HG03457 (cell line): ENCODE measurements at regions not wholly inside any gene's neighbourhood (a gene's known extent, or its start where the extent isn't known, plus 50 kb on each side); places are given as distances from the start of the nearest gene placed in this dataset.
"Not testable (repeated sequence)": the region's sequence is repeated elsewhere in the genome, so short reads cannot be mapped to it uniquely, and the experiment has no call there.

ENCODE experiments used
- ATAC-seq: cut with Tn5 transposase; IDR thresholded peaks from one replicate; pipeline ENCODE4 v1.9.1; 2021; ENCODE audit warnings: moderate number of reproducible peaks; ENCODE audit not compliant: unreplicated experiment

DNA sequence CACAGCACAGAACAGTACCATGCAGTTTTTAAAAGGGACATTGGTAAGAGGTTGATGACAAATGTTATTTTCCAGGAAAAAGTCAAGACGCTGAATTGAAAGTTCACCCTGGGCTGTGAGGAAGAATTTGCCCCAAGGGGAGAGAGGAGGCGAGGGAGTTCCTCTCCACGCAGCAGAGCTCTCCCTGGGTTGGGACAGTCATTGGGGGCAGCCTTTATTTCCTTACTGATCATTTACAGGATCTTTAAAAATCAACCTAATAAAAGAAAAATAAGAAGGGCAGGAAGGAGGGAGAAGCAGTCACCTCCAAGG, 49.9 kb upstream of the WNT7B start:
- ATAC-seq = no peak

GRCh38 chr22:46027211-46028105, 50.5 kb upstream of the WNT7B start:
- ATAC-seq = no peak

GRCh38 chr22:46028106-46028991, 51.4 kb upstream of the WNT7B start:
- no peak for ATAC-seq

DNA sequence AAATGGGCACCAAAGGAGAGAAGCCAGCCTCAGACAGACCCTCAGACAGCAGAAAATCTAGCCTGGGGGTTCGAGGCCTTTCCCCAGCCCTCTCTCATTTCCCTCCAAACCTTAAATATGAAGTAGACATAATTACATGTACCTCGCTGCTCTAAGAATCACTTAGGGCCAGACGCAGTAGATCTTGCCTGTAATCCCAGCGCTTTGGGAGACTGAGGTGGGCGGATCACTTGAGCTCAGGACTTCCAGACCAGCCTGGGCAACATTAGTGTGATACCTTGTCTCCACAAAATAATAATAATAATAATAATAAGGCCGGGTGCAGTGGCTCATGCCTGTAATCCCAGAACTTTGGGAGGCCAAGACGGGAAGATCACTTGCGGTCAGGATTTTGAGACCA, 52.1 kb upstream of the WNT7B start:
- ATAC-seq = no peak

DNA sequence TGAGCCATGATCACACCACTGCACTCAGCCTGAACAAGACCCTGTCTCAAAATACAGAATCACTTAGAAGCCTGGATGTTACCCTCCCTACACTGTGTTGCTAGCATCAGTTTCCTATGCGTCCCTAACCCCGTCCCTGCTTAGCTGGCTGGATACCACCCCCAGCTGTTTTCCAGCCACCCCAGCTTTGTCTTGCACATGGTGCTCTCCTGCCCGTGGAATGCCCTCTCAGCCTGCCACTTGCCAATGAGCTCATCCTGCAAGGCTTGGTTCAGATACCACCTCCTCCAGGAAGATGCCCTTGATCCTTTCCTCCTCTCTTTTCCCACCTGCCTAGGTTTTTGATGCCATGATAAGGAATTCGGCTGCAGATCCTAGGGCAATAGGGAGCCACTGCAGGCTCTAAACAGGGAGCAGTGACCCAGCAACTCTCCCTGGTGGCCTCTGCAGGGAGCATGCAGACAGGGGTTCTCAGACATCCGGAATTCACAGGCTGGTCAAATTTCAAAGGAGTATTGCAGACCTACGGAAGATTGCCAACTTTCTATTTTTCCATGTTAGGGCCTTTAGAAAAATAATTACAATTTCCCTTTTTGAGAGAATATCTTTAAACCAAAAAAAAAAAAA, 52.7 kb upstream of the WNT7B start:
- ATAC-seq = no peak

DNA sequence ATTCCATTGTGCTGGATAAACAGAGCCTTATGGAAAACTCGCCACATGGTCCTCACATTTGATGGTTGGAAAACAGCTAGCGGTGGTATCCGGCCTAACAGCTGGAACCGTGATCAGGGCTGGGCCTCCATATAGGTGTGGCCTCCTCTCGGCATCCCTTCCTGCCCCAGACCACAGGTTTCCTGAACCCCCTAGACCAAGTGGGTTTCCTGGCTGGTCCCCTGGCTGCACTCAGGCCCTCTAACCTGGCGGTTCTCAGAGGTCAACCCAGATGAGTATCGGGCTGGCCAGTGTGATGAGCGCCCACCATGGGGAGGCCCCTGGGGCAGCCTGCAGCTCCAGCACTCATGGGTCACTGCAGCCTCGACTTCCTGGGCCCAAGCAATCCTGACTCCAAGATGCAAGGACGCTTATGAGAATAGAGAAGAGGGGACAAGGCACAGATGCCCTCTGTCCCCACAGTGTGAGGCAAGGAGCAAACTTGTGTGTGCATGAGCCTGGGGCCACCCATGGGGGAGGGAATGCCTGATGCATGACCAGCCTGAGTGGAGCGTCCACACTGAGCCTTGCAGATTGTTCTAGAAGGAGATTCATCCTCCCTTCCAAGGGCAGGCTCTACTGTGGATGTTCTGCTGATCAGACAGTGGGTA, 53.4 kb upstream of the WNT7B start:
- ATAC-seq = no peak

- no peak for ATAC-seq
These were observed 54.1 kb upstream of the WNT7B start for GRCh38 chr22:46031066-46031465.

GRCh38 chr22:46031557-46031956, 54.6 kb upstream of the WNT7B start:
- no peak for ATAC-seq

GRCh38 chr22:46031965-46032851, 55.2 kb upstream of the WNT7B start:
- no peak for ATAC-seq

DNA sequence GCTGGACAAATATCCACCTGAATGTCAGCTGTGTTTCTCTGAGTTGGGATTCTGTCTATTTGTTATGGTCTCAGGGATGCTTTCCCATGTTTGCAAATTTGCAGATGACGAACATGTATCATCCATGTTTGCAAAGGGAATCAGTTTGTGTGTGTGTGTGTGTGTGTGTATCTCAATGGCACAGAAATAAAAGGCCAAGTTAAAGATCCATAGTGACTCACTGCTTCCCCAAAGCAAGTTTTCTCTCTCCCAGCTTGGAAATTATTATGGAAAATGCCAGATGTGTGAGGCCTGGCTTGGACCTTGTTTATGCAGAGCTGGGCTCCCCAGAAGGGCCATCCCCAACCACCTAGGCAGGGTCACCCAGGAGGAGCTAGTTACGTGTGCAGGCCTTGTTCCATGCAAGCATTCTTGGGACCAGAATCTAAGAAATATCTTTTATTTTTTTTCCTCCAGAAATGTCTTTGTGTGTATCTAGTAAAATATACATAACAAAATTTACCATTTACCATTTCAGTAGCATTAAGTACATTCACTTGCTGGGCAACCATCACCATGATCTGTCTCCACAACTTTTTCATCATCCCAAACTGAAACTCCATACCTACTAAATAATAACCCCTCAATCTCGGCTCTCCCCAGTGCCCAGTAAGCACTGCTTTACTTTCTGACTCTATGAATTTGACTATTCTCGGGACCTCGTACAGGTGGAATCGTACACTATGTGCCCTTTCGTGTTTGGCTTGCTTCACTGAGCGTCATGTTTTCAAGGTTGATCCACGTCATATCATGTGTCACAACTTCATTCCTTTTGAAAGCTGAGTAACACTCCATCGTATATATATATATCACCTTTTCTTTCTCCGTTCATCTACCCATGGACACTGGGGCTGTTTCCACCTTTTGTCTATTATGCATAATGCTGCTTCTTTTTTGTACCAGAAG, 56.6 kb upstream of the WNT7B start:
- ATAC-seq = no peak

- not testable (repeated sequence) for ATAC-seq
These were observed 57.5 kb upstream of the WNT7B start for GRCh38 chr22:46034480-46034879.

DNA sequence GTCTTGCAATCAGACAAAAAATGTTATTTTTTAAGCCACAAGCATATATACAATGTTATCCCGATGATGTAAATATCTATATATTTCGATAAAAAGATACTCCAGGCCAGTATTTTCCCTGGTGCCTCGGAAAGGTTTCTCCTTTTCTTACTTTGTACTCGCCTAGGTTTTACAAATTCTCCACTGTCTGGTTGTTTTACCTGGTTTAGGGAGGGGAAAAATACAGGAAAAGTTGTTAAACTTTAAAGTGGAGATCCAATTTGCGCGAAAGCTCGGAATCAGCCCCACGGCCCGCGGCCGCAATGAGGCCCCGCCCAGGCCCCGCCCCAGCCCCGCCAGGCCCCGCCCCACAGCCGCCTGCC, 58.4 kb upstream of the WNT7B start:
- no peak for ATAC-seq

DNA sequence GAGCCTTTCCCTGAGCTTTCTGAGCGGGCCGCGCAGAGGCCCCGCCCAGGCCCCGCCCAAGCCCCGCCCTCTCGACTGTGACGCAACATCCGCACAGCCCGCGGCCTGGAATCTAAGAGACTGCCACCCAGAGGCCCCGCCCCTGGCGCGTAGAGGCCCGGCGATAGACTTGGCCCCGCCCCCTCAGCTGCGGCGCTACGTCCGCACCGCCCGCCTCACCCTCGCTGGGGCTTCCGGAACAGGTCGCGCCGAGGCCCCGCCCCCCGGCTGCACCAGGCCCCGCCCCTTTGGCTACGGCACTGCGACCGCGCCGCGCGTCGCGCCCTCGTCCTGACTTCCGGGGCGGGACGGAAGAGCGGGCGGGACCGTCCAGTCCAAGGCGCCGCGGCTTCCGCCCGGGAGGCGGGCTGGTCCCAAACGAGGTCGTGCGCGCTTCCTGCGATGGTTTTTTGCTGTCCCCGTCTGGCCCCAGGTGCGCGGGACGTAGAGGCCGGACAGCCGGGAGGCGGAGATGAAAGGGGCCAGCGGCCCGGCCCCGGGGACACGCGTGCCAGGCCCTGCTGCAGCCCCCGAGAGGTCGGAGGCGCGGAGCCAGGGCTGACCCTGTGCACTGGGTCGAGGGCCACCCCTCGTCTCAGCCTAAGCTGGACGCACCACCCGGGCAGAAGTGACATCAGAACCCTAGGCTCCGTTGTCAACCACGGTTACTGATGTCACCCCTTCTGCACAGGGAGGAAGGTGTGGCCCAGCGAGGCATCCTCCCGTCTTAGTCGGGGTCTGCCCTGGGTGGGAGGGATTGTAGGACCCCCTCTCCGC, 59.0 kb upstream of the WNT7B start:
- ATAC-seq = peak; percentile 84

DNA sequence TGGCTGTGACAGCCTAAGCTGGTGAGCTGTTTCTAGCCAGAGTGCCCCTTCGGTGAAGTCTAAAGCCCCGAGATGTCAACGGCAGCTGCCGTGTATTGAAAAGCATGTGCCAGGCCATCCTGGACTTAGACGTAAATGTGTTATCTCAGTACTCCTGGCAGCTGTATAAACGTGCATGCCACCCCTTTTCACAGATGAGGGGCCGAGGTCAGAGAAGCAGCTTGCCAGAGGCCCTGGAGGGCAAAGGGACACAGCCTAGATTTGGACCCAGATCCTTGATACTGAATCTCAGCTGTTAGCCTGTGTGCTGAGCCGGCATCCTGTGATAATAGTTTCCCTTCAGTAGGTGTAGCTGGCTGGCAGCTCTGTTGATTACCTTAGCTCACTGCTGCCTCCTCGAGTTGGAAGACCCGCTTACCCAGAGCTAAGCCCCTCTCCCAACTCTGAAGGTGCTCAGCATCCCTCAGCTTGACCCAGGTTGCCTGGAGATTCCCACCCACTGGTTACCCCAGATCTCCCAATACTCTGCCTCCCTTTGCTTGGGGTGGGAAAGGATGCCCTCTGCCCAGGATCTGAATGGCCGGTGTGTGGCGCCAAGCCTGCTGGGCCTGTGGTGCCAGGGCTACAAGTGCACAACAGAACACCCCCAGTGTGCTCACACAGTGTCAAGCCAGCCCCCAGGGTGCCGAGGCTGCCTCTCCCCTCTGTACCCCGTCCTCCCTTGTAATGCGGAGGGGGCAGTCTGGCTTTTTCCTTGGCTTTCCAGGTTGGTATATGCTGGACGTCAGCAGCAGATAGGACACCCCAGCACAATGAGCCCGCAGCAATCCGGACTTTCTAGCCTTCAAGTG, 59.8 kb upstream of the WNT7B start:
- peak; percentile 1 for ATAC-seq

- no peak for ATAC-seq
These were observed 61.2 kb upstream of the WNT7B start for GRCh38 chr22:46038174-46038487.

DNA sequence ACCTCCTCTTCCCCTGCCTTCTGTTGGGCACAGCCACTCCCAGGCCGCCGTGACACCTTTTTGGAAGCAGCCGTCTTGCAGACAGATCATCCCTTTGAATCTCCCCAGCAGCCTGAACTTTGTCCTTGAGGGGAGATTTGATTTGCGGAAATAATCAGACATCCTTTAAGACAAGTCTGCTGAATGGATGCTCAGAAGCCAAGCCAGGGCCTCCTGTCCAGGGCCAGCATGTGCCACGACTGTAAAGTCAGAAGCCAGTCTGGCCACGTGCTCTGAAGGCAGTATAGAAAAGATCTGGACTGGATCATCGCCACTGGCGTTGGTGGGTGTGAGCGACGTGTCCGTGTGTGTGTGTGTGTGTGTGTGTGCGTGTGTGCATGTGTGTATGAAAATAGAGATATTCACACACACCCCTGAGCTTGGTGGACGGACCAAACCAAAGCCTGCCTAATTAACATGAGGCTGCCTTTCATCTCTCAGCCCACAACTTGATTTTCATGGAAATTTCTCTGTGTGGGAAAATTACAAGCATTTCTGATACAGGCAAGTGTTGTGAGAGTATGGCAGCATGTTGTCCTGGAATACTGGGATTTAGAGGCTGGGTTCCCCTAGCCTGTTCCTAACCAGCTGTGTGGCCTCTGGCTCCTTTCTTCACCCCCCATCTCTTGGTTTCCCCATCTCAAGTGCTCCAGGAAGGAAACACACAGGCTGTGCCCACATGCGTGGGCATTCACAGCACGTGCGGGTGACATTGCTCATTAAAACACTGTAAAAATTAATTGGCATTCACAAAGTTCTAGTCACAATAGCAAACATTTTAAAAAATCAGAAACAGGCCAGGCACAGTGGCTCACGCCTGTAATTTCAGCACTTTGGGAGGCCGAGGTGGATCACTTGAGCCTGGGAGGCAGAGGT, 61.8 kb upstream of the WNT7B start:
- no peak for ATAC-seq
